ENCODE measurements at regions not wholly inside any gene's neighbourhood (a gene's known extent, or its start where the extent isn't known, plus 50 kb on each side); places are given as distances from the start of the nearest gene placed in this dataset.

GRCh38 chr2:11071939-11072338, 83.3 kb upstream of the SLC66A3 start:
- TF ChIP-seq CTCF (IDR thresholded peaks at IDR 0.05) (no peak), ZFX (IDR thresholded peaks at IDR 0.05; ENCODE audit: borderline replicate concordance) (no peak)
- H3K27ac ChIP-seq, result no peak overlapping the region

GRCh38 chr2:11072550-11072949, 82.7 kb upstream of the SLC66A3 start:
- no peak overlapping the region for H3K27ac ChIP-seq
- TF ChIP-seq CTCF (IDR thresholded peaks at IDR 0.05) (no peak), ZFX (IDR thresholded peaks at IDR 0.05; ENCODE audit: borderline replicate concordance) (no peak)

- TF ChIP-seq CTCF (IDR thresholded peaks at IDR 0.05) (peak; percentile 90), ZFX (IDR thresholded peaks at IDR 0.05; ENCODE audit: borderline replicate concordance) (no peak)
Observed at GRCh38 chr2:11073251-11073650, 82.0 kb upstream of the SLC66A3 start.

GRCh38 chr2:11073776-11074175, 81.5 kb upstream of the SLC66A3 start:
- TF ChIP-seq CTCF (IDR thresholded peaks at IDR 0.05) (no peak), ZFX (IDR thresholded peaks at IDR 0.05; ENCODE audit: borderline replicate concordance) (no peak)
- H3K27ac ChIP-seq, result no peak overlapping the region

More at GRCh38 chr2:11073251-11073650, 82.0 kb upstream of the SLC66A3 start:
- H3K27ac ChIP-seq, result no peak overlapping the region

- no peak overlapping the region for H3K27ac ChIP-seq
- no peak for TF ChIP-seq ZFX (IDR thresholded peaks at IDR 0.05; ENCODE audit: borderline replicate concordance)
- no peak for TF ChIP-seq CTCF (IDR thresholded peaks at IDR 0.05)
Observed at GRCh38 chr2:11074246-11074820, 80.9 kb upstream of the SLC66A3 start.

- no peak overlapping the region for H3K27ac ChIP-seq
- TF ChIP-seq CTCF (IDR thresholded peaks at IDR 0.05), result no peak
- TF ChIP-seq ZFX (IDR thresholded peaks at IDR 0.05; ENCODE audit: borderline replicate concordance), result no peak
Observed at GRCh38 chr2:11075221-11075620, 80.0 kb upstream of the SLC66A3 start.

GRCh38 chr2:11077411-11077810, 77.9 kb upstream of the SLC66A3 start:
- no peak overlapping the region for H3K27ac ChIP-seq
- no peak for TF ChIP-seq ZFX (IDR thresholded peaks at IDR 0.05; ENCODE audit: borderline replicate concordance)
- no peak for TF ChIP-seq CTCF (IDR thresholded peaks at IDR 0.05)
